HG03575 (cell line): ENCODE measurements at regions not wholly inside any gene's neighbourhood (a gene's known extent, or its start where the extent isn't known, plus 50 kb on each side); places are given as distances from the start of the nearest gene placed in this dataset.

Experiments used
- ATAC-seq: cut with Tn5 transposase; IDR thresholded peaks from one replicate; pipeline ENCODE4 v1.9.1; 2021; ENCODE audit not compliant: unreplicated experiment, insufficient number of reproducible peaks, low FRiP score; ENCODE audit errors: extremely low read depth

DNA sequence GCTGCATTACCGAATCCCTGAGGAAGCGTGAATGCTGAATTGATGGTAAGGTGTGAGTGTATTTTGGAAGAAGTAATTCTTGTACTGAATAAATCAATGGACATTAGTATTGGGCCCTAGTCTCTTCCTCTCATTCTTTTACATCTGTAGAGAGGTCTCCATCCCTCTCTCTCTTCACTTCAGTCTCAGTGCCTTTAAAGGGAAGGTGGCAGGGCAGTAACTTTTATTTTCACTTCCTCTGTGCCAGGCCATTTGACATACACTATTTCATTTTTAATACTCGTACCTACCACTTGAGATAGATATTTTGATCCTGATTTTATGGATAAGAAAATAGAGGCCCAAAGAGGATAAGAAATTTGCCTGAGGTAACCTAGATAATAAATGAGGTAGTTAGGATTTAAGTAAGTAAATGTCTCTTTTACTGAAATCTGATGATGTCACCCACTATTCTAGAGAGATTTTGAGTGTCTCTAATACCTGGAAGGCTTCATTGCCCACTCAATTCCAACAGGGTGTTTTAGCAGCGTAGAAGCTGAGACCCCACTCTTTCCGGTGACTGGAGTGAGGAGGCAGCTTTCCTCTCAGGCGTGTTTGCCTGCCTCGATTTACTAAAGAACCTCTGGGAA is 177.9 kb upstream of the PRICKLE1 start:
- no peak for ATAC-seq

DNA sequence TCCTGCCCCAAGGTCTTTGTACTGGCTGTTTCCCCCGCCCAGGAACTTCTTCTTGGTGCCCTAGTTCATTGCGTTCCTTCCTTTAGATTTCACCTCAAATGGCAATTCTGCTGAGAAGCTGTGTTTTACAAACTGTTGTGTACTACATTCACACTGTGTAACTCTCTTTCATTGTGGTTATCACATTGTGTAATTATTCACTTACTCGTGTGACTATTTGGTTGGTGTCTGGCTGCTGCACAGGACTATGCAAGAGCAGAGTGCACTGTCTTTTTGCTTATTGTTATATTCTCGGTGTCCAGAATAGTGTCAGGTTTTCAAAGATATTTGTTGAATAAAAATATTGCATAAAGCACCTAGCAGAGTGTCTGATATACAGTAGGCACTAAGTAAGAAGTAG is 177.2 kb upstream of the PRICKLE1 start:
- ATAC-seq: no peak

DNA sequence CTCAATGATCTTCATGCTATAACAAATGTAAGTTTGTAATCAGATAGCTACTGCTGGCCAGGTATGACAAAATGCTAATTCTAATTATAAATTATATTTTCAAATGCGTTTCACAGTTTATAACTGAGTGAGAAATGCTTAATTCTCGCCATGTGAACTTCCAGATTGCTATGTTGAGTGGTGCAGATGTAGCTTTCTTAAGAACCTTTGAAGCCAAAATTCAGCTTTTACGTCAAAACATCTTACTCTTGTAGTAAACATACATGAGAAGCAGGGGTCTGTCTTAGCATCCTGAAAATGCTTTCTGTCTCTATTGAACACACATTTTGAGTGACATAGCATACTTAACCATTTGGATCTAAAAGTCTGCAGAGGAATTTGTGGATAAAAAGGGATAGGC is 176.5 kb upstream of the PRICKLE1 start:
- ATAC-seq: no peak

DNA sequence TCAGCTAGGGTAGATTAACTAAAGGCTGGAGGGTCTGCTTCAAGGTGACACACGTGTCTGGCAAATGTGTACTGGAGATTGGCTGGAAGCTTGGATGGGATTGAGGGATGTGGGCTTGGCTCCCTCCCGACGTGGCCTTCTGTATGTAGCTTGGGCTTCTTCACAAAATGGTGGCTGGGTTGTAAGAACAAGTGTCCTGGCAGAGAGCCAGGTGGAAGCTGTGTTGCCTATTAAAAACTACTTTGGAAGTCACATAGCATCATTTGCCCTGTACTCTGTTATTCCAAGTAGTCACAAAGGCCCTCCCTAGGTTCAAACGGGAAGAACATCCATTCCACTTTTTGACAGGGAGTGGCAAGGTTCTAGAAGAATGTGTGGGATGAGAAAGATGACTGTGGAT is 174.1 kb upstream of the PRICKLE1 start:
- no peak for ATAC-seq

DNA sequence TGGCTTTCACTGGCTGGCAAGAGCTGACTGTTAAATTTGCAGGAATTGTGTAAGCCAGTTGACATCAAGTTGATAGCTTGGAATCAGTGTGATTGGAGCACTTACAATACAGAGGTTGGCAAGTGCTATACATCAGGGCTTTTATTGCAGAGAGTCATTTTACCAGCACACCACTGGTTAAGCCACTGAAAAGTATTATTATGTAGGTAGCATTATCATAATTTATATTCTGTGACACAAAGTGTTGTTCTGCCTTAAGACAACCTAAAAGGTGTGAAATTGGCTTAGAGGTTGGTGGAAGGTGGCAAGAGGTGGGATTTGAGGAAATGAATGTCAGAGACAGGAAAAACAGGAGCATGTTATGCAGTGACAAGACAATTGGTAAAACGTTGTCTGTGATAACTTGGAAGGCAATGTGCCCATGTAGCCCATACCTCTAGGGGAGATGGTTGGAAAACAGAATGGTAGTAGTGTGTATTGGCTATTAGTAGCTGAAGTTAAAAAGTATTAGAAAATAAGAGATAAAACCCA is 172.9 kb upstream of the PRICKLE1 start:
- ATAC-seq: no peak

DNA sequence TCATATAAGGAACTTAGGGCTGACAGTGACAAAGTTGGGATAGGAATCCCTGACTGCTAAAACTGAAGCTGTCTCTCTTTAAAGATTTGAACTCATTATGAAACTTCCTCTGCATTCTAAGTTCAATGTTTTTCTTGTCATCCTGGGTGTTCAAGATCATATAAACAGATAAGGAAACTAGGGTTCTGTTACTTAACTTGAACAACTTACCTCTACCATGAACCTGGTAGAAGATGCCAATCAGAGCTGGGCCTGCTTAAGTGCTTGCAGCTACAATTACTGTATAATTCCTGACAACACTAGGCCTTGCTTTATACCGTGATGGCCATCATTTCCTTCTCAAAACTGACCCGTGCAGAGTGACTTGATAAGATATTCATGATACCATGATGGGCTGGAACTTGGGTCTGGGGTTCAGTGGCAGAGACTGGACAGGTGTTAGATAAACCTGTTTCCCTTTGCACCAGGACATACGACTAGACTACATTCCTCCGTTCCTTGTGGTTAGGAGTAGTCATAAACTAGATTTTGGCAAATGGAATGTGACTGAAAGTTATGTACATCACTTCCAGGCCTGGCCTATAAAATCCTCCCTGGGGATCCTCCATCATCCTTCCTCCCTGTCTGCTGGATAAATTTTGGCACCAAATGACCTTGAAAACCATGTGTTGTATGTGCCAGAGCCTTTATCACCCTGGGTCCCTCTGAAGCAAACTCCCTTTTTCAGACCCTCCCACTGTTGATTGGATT is 172.2 kb upstream of the PRICKLE1 start:
- ATAC-seq: no peak

DNA sequence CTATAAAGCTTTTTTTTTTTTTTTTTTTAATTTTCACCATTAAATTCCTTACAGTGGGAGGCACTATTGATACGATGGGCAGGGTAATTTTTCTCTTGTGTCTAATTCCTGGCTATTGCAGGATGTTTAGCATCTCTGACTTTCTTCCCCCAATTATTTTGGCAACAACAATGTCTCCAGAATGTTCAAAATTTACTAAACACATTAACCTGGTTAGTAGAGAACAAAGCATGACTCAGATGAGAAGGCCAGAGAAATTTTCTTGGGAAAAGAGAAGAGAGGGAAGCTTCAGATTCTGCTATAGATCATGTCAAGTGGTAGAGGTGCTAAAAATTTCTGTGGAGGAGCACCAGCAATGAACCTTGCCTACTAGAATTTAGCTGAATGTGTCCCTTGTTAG is 171.5 kb upstream of the PRICKLE1 start:
- ATAC-seq: no peak

DNA sequence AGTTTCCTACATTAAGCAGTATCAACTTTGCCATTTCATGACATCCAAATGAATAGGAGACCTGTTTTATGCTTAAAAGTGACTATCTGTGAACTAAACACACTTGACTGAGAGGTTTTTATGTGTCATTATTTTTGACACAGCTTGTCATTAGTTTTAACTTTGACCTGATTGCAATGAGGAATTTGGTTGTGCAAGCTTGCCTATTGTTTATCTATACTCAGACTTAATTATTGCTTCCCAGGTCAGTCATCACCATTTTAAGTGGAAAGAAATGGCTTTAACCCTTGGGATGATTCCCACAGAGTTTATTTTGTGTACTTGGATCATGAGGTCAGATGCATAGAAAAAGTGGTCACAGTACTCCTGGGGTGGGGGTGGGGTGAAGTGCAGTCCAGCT is 171.0 kb upstream of the PRICKLE1 start:
- ATAC-seq: no peak

DNA sequence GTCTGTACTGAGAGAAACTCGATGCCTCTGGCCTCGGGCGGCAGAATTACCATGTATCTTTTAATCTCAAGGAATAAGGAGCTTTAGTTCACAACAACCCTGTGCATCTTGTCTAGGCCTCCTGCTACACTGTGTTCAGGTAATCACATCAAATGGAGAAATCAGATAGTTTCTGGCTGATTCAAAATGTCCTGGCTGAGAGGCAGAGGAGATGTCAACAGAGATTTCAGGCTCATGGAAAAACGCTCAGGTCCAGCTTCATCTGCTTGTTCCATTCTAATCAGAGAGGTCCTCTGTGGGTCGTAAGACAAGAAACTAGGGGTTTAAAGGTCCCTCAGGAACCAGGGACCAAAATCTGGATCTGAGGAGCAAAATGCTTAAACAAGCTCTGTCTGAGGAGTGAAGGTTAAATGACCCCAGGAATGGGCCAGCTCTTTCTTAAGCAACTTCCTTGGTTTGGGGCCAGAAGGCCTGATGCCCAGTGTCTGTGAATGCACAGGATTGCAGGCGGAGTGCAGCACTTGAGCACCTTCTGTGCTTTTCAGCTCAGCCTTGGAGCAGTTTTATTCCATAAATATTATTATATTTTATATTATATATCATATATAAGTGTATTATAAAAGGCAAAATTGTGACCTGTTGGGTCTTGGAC is 170.2 kb upstream of the PRICKLE1 start:
- ATAC-seq: no peak

DNA sequence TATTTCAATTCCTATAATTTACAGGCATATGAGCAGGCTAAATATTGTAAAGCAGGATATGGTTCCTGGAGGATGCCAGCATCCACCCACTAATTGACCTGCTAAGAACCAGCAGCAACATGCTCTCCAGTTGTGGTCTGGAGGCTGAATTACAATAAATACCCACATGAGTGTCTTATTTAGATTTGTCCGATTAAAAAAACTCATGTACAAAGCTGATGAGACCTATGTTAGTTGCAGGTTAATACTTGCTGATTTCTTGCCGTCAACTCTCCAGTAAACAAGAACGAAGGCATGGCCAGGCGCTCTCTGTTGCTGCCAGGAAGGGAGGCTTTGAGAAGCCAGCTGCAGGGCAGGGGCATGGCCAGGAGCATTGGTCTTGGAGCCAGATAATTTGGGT is 169.3 kb upstream of the PRICKLE1 start:
- ATAC-seq: no peak

DNA sequence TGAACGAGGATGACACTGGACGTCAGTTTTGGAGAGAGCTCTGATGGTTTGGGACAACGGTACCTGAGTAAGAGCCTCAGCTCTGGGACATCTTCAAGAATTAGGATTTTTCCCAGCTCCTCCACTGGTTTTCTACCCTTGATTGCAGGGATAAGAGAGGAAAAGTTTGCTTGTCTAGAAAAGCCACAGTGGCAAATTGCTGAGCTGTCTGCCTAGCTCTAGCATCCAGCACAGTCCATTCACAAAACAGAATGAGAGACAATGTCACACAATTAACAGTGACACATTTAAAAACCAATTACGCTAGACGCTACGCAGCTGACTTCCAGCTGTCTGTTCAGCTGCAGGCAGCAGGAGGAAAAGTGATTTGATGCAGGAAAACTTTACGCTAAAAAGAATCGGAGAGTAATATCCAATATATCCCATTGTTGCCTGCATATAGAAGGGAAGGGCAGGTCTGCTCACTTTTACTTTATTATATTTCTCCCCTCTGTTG is 168.1 kb upstream of the PRICKLE1 start:
- no peak for ATAC-seq

DNA sequence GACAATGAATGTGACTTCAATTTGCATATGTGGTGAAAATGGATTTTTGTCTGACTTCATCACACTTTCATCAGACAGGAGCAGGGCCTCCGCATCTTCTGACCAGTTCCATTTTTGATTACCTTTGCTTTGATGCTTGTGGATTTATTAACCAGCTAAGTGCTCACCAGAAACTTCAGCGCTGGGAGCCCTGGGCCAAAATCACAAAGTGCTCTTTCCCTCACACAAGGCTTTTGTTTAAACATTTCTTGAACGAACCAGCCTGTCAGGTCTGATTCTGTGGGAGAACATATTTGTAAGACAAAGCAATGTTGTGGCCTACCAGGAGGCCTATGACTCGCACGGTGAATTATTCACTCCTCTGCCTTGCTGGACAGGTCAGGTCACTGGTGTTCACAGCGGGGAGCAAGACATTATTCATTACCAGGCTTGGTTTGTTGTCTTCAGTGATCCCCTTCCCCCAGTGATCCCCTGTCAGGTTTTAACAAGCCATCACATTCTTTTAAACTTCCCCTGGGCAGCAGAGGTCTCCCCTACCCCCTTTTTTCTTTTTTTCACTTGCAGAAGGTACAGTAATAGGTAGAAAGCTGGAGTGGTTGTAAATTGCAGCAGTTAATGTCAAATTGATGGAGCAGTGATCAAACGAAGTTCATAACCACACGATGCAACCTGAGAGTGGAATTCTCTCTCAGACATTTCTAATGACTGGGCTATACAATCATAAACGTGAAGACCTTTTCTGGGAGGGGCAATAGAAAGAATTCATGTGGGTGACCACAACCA is 167.5 kb upstream of the PRICKLE1 start:
- no peak for ATAC-seq

DNA sequence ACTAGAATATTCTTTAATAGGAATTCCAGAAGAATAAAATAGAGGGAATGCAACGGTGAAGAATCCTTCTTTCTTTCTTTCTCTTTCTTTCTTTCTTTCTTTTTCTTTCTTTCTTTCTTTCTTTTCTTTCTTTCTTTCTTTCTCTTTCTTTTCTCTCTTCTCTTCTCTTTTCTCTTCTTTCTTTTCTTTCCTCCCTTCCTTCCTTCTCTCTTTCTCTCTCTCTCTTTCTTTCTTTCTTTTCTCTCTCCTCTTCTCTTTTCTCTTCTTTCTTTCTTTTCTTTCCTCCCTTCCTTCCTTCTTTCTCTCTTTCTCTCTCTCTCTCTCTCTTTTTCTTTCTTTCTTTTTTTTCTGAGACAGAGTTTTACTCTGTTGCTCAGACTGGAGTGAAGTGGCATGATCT is 160.8 kb upstream of the PRICKLE1 start:
- ATAC-seq: no peak

DNA sequence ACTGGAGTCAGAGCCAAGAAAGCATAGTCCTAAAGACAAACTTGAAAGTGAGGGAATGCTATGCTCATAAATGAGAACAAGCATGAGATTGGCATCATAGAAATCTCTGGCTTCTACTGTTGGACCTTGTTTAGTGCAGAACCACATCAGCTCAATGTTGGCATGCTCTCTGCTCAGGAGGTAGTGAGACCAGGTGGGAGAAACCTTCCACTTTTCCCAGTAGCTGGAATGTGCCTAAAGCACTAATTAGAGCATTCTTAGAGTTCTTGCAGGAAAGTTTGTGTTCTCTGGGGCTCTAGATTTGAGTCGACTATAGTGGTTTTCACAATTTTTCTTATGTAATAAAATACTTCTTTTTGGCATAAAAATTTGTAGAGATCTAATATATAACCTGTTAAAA is 159.7 kb upstream of the PRICKLE1 start:
- ATAC-seq: no peak

DNA sequence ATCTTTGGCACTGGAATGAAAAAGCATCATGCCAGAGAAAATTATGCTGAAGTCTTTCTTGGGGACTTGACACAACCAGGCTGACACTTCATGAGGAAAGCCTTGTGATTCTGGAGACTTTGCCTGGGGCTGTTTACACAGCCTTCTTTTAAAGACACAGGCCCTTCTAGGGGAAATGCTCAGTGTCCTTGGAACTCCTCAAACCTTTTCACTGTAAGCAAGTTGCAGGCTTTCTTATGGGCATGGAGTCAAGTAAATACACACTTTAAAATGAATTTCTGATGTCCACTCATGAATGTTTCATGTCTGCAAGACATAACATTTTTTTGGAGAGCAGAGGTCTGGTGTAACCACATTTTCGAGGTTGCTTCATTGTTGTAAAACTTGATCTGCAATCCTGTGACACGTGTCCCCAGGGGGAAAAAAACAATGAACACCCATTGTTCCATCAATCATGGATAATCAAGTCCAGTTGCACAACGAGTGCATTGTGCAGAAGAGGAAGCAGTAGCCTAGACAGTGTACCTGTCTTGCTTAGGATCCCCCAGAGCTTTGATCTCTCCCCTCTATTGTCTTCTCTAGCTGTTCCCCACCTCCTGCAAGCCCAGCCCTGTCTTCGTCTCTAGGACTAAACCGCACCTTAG is 155.1 kb upstream of the PRICKLE1 start:
- ATAC-seq: no peak

DNA sequence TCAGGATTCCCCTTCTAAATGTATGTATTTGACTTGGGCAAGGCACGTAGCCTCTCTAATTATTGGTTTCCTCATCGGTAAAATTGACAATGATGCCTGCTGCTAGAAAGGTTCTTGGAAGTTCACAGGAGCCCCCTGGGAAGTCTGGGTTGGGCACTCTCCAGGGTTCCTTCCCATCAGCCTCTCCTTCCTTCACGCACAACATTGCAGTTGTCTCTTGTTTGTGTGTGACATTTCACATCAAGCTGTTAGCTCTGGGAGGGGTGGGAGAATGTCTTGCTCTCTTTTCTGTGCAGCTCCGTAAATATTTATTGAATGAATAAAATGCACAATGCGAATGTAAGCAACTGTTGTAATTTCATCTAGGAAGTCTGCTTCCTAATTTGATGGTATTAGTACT is 153.2 kb upstream of the PRICKLE1 start:
- ATAC-seq: no peak

DNA sequence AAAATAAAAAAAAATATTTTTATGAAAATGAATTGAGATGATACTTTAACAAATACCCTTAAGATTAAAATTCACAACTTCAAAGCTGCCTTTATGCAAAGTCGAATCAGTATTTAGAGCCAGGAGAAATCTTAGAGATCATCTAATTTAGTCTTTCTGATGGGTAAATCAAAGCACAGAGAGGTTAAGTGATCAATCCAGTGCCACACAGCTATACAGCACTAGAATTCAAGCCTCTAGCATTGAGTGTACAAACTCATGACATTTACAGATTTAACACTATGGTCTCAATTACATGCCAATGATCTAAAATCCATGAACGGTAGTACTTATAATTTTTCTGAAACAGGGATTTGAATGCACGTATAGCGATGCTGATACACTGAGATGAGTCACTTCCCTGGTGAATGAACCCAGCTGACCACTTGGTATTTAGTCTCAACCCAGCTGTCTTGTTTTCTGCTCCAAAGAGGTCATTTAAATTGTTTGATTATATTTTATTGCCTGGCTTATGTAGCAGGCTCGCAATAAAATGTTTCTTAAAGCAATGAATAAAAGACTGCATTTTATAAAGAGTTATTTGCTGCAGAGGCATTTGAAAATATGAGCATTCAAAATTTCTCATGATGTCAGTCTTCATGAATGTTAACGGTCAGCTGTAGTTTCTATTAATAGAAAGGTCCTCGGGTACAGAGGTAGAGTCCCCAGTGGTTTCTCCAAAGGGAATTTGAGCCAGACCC is 152.4 kb upstream of the PRICKLE1 start:
- ATAC-seq: no peak

DNA sequence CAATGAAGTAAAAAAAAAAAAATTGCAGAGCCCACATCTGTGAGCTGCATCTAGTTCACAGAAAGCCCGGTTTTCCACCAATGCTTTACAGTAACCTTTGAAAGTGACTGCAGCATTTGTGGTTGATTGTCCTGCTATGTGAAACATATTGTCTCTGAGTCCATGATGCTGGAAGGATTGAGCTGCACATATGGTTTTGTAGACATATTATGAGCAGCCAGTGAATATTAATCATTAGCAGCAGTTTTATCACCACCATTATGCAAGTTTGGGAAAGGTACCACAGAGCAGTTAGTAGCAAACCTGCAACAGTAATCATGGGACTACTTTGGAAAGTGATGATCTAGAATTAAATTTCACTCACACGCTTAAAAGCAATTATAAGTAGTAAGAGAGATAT is 151.5 kb upstream of the PRICKLE1 start:
- ATAC-seq: no peak
